ENCODE measurements at regions not wholly inside any gene's neighbourhood (a gene's known extent, or its start where the extent isn't known, plus 50 kb on each side); places are given as distances from the start of the nearest gene placed in this dataset.

- Histone ChIP-seq H4K20me1 (replicated peaks; ENCODE audit: insufficient read depth) (no peaks in the 10 kb centered on the region), H3K27me3 (ENCODE audit: insufficient read depth) (no peaks in the 10 kb centered on the region), H3K79me2 (replicated peaks; ENCODE audit: insufficient read depth) (no peaks in the 10 kb centered on the region), H3K9me2 (ENCODE audit: insufficient read depth) (no peaks in the 10 kb centered on the region), H3K4me3 (no peak overlapping the region), H3K4me2 (no peak overlapping the region), H3K4me1 (ENCODE audit: insufficient read depth) (no peaks in the 10 kb centered on the region), H2AFZ (no peak overlapping the region; the same call in 1 of the 2 replicates), H3K36me3 (ENCODE audit: insufficient read depth) (no peaks in the 10 kb centered on the region), H3F3A (replicated peaks; ENCODE audit: low read depth) (no peaks in the 10 kb centered on the region), H3K27ac (ENCODE audit: low read depth) (no peak overlapping the region)
- no peaks in the 10 kb centered on the region for H3K4me1 Mint-ChIP-seq
- H3K27ac Mint-ChIP-seq: no peak overlapping the region
- H3K27me3 Mint-ChIP-seq (ENCODE audit: insufficient read depth, low read depth, poor library complexity): no peaks in the 10 kb centered on the region
- TF ChIP-seq EZH2phosphoT487 (IDR thresholded peaks at IDR 0.05; ENCODE audit: unreplicated experiment) (no peak), CREB1 (CRISPR knock-in tag; IDR thresholded peaks at IDR 0.05; ENCODE audit: low read depth) (no peak), NANOG (IDR thresholded peaks at IDR 0.05; ENCODE audit: borderline replicate concordance) (no peak), ETS1 (IDR thresholded peaks at IDR 0.05) (no peak), REST (IDR thresholded peaks at IDR 0.05; ENCODE audit: unreplicated experiment) (no peak), JUNB (IDR thresholded peaks at IDR 0.05; ENCODE audit: unreplicated experiment) (no peak), CTCF (conservative IDR thresholded peaks at IDR 0.05; ENCODE audit: low read depth in 2 of 2) (no peak), EZH2 (IDR thresholded peaks at IDR 0.05; ENCODE audit: low read depth, unreplicated experiment) (no peak), POLR2AphosphoS5 (IDR thresholded peaks at IDR 0.05; ENCODE audit: low read depth) (no peak), ZNF331 (CRISPR knock-in tag; IDR thresholded peaks at IDR 0.05; ENCODE audit: low read depth) (no peak), ZNF114 (CRISPR knock-in tag; IDR thresholded peaks at IDR 0.05) (no peak)
- H3K4me3 Mint-ChIP-seq: no peak overlapping the region
- H3K9me3 Mint-ChIP-seq: no peaks in the 10 kb centered on the region
- ATAC-seq (no peak), DNase-seq (ENCODE audit: low spot score) (no peak)
- H3K36me3 Mint-ChIP-seq (ENCODE audit: low read depth): no peaks in the 10 kb centered on the region
Observed at GRCh38 chr3:111283165-111283564, 211.5 kb downstream of the NECTIN3 start.
